Hepatocyte (in vitro differentiated cells): ENCODE measurements at regions not wholly inside any gene's neighbourhood (a gene's known extent, or its start where the extent isn't known, plus 50 kb on each side); places are given as distances from the start of the nearest gene placed in this dataset.

Source experiments
- DNase-seq: peaks from one replicate; pipeline ENCODE4 v3.0.0-alpha.2; 2016; ENCODE audit warnings: low spot score
- H2AFZ ChIP-seq: fragments of 200-600 bp; sonication (generic); 2 replicates; pipeline ENCODE4 v1.6.0; 2016; ENCODE audit warnings: antibody characterized with exemption, mild to moderate bottlenecking
- H3K27ac ChIP-seq: fragments of 200-600 bp; sonication (generic); 2 replicates; pipeline ENCODE4 v1.5.1; 2016; ENCODE audit warnings: mild to moderate bottlenecking
- H3K27me3 ChIP-seq: fragments of 200-600 bp; sonication (generic); 2 replicates; pipeline ENCODE4 v1.6.1; 2016
- H3K36me3 ChIP-seq: fragments of 200-600 bp; sonication (generic); replicated peaks from 2 replicates; pipeline ENCODE4 v1.5.1; 2016; ENCODE audit warnings: low read depth; ENCODE audit not compliant: insufficient read depth
- H3K4me1 ChIP-seq: fragments of 200-600 bp; sonication (generic); 2 replicates; pipeline ENCODE4 v1.5.1; 2016; ENCODE audit warnings: mild to moderate bottlenecking, moderate library complexity; ENCODE audit not compliant: insufficient read depth
- H3K4me2 ChIP-seq: fragments of 200-600 bp; sonication (generic); 2 replicates; pipeline ENCODE4 v1.6.0; 2016
- H3K4me3 ChIP-seq: fragments of 200-600 bp; sonication (generic); 2 replicates; pipeline ENCODE4 v1.5.1; 2016; ENCODE audit warnings: mild to moderate bottlenecking
- H3K79me2 ChIP-seq: fragments of 200-600 bp; sonication (generic); 2 replicates; pipeline ENCODE4 v1.6.0; 2017; ENCODE audit warnings: mild to moderate bottlenecking
- H3K9me2 ChIP-seq: fragments of 200-600 bp; sonication (generic); replicated peaks from 2 replicates; pipeline ENCODE4 v1.6.0; 2017; ENCODE audit warnings: mild to moderate bottlenecking; ENCODE audit not compliant: insufficient read depth
- H3K9me3 ChIP-seq: fragments of 200-600 bp; sonication (generic); 2 replicates; pipeline ENCODE4 v1.5.1; 2016; ENCODE audit warnings: low read depth, mild to moderate bottlenecking
- H4K20me1 ChIP-seq: fragments of 200-600 bp; sonication (generic); 2 replicates; pipeline ENCODE4 v1.6.0; 2016; ENCODE audit warnings: mild to moderate bottlenecking; ENCODE audit not compliant: insufficient read depth, poor library complexity, severe bottlenecking
- EZH2 ChIP-seq: fragments of 200-600 bp; sonication (generic); IDR thresholded peaks from 2 replicates; pipeline ENCODE4 v1.6.1; 2016; ENCODE audit warnings: antibody characterized with exemption, mild to moderate bottlenecking, borderline replicate concordance
- EZH2phosphoT487 ChIP-seq: fragments of 200-600 bp; sonication (generic); IDR thresholded peaks from one replicate; pipeline ENCODE4 v1.6.1; 2018; ENCODE audit warnings: antibody characterized with exemption, mild to moderate bottlenecking, low read depth, moderate library complexity; ENCODE audit not compliant: unreplicated experiment, severe bottlenecking
- WGBS: methylation state at CpG from one replicate; pipeline ENCODE4 v1.1.6; 2016; ENCODE audit warnings: low lambda C conversion rate; ENCODE audit errors: missing lambda C conversion rate; 5-methylcytosine and 5-hydroxymethylcytosine counted together
- TF ChIP-seq, protein P1 (sequence below): fragments of 200-600 bp; sonication (generic); IDR thresholded peaks from 2 replicates; pipeline ENCODE4 v1.5.1; 2016; ENCODE audit warnings: antibody characterized with exemption, mild to moderate bottlenecking; ENCODE audit not compliant: poor library complexity

DNA sequence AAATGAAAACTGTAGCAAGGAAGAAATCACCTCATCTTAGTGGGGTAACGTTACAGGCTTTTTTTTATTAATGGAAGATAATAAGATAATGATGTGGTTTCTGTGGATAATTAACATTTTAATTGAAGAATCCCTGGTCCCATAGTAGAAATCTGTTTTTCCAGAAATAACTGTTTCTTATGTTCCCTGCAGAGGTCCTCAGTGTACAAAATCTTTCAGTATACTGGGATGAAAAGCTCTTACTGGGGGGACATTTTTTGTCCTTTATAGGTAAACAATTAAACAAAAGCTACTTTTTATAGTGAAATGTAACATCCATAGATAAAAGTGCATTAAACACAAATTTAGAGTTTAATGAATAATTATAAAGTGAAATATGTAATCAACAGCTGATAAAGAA lies 312.2 kb downstream of the ATXN7L3B start:
- Histone ChIP-seq H2AFZ (no peak overlapping the region), H3K4me1 (no peaks in the 10 kb centered on the region), H3K4me3 (no peak overlapping the region), H3K9me2 (no peaks in the 10 kb centered on the region), H4K20me1 (no peaks in the 10 kb centered on the region), H3K79me2 (peaks cover 2% of the 10 kb centered on the region), H3K4me2 (no peak overlapping the region), H3K27me3 (no peaks in the 10 kb centered on the region), H3K9me3 (no peaks in the 10 kb centered on the region), H3K36me3 (no peaks in the 10 kb centered on the region), H3K27ac (no peak overlapping the region)
- 59% methylated on average over 1 of the region's 1 CpG for WGBS
- TF ChIP-seq EZH2phosphoT487, result no peak
- TF ChIP-seq, protein P1, sequence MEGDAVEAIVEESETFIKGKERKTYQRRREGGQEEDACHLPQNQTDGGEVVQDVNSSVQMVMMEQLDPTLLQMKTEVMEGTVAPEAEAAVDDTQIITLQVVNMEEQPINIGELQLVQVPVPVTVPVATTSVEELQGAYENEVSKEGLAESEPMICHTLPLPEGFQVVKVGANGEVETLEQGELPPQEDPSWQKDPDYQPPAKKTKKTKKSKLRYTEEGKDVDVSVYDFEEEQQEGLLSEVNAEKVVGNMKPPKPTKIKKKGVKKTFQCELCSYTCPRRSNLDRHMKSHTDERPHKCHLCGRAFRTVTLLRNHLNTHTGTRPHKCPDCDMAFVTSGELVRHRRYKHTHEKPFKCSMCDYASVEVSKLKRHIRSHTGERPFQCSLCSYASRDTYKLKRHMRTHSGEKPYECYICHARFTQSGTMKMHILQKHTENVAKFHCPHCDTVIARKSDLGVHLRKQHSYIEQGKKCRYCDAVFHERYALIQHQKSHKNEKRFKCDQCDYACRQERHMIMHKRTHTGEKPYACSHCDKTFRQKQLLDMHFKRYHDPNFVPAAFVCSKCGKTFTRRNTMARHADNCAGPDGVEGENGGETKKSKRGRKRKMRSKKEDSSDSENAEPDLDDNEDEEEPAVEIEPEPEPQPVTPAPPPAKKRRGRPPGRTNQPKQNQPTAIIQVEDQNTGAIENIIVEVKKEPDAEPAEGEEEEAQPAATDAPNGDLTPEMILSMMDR, result peak; percentile 27
- no peak for DNase-seq

DNA sequence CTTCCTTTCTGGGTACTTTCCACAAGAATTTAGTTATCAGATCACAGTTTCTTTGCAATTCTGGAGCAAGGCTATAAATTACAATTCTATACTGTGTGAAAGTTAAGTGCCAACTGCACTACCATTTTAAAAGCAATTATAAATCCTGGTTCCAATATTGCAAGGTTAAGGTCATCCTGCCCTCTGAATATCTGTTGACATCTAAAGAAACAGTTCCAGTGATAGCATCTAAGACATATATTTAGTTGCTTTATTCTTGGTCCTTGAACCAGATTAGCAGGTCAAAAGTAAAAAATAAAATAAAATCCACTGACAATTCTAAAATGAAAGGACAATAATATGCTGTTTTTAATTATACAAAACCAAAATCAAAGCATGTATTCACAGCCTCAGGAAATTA lies 334.2 kb downstream of the ATXN7L3B start:
- no peak overlapping the region for H3K4me2 ChIP-seq
- H3K9me2 ChIP-seq, result no peaks in the 10 kb centered on the region
- H3K27me3 ChIP-seq, result no peaks in the 10 kb centered on the region
- no peak for DNase-seq
- no peak for TF ChIP-seq EZH2
- TF ChIP-seq, protein P1, result no peak
- TF ChIP-seq EZH2phosphoT487, result no peak
- H3K4me1 ChIP-seq, result no peaks in the 10 kb centered on the region
- no peaks in the 10 kb centered on the region for H3K79me2 ChIP-seq
- no peaks in the 10 kb centered on the region for H3K9me3 ChIP-seq
- H3K36me3 ChIP-seq, result no peaks in the 10 kb centered on the region
- no peaks in the 10 kb centered on the region for H4K20me1 ChIP-seq
- no peak overlapping the region for H2AFZ ChIP-seq
- H3K4me3 ChIP-seq, result no peak overlapping the region
- H3K27ac ChIP-seq, result no peak overlapping the region

DNA sequence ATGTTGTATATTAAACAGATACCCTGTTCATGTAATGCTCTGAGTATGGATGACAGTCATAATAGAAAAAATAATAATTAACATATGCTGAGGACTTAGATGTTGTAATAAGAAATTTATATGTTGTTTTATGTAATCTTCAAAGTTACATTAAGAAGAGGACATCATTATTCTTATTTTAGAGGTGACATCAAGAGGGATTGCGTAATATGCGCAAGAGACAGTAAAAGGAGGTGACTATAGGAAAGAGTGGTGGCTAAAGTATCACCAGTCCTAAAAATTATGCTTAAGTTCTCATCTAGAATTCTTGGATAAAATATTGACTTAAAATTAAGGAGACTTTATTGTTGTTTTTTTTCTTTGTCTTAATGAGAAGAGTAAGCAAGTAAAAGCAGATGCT lies 323.9 kb downstream of the KCNC2 start:
- Histone ChIP-seq H3K4me3 (no peak overlapping the region), H4K20me1 (no peaks in the 10 kb centered on the region), H3K9me3 (no peaks in the 10 kb centered on the region), H3K79me2 (no peaks in the 10 kb centered on the region), H3K4me1 (peaks cover 9% of the 10 kb centered on the region), H3K36me3 (no peaks in the 10 kb centered on the region), H3K27me3 (no peaks in the 10 kb centered on the region), H3K27ac (no peak overlapping the region), H3K4me2 (no peak overlapping the region), H2AFZ (no peak overlapping the region), H3K9me2 (no peaks in the 10 kb centered on the region)
- DNase-seq, result no peak
- TF ChIP-seq, protein P1, result no peak
- TF ChIP-seq EZH2 (no peak), EZH2phosphoT487 (no peak)
- WGBS, result 83% methylated on average over 2 of the region's 2 CpGs

DNA sequence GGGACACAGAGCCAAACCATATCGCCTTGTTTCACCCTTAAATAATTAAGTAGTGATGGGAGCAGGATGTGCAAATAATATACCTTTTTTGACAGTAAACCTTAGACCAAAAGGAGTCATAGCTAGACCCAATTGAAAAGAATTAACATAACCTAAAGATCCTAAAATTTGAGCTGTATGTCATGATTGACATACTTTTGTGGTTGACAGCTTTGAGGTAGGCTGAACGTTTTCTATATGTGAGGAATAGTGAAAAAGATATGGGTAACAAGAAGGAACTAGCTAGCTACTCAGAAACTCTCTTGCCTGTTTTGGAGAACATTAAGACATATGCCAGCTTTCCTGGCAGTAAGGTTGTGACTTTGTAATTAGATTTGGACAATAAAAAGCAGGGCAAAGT lies 320.6 kb downstream of the KCNC2 start:
- 85% methylated on average over 2 of the region's 2 CpGs for WGBS
- Histone ChIP-seq H3K27me3 (no peaks in the 10 kb centered on the region), H2AFZ (no peak overlapping the region), H3K9me2 (no peaks in the 10 kb centered on the region), H3K36me3 (no peaks in the 10 kb centered on the region), H3K9me3 (no peaks in the 10 kb centered on the region), H3K27ac (peak overlapping the region; percentile 56), H3K79me2 (no peaks in the 10 kb centered on the region), H3K4me3 (no peak overlapping the region), H3K4me1 (peaks cover 10% of the 10 kb centered on the region), H4K20me1 (no peaks in the 10 kb centered on the region), H3K4me2 (peak overlapping the region; percentile 55)
- DNase-seq, result no peak
- TF ChIP-seq, protein P1, result no peak
- no peak for TF ChIP-seq EZH2
- TF ChIP-seq EZH2phosphoT487, result no peak
